Vagina (tissue), 2 donors: ENCODE measurements at regions not wholly inside any gene's neighbourhood (a gene's known extent, or its start where the extent isn't known, plus 50 kb on each side); places are given as distances from the start of the nearest gene placed in this dataset.

Experiments used
- DNase-seq, 2 donors: peaks; one replicate each; pipeline ENCODE4 v3.0.0-alpha.2; 2017; ENCODE audit errors: extremely low spot score in 2 of 2
- H3K27ac ChIP-seq: fragments of 200-600 bp; sonication (generic); one replicate; pipeline ENCODE4 v1.5.1; 2019
- H3K27me3 ChIP-seq: fragments of 200-600 bp; sonication (generic); one replicate; pipeline ENCODE4 v1.5.1; 2019
- H3K36me3 ChIP-seq, 2 donors: fragments of 200-600 bp; sonication (generic); one replicate each; pipeline ENCODE4 v1.5.1; 2017 to 2019
- H3K4me1 ChIP-seq: fragments of 200-600 bp; sonication (generic); one replicate; pipeline ENCODE4 v1.5.1; 2019
- H3K4me3 ChIP-seq, 2 donors: fragments of 200-600 bp; sonication (generic); 1 replicate in 1 of 2; 2 replicates in 1 of 2; pipeline ENCODE4 v1.5.1; 2016 to 2019
- H3K9me3 ChIP-seq: fragments of 200-600 bp; sonication (generic); one replicate; pipeline ENCODE4 v1.5.1; 2019
- POLR2A ChIP-seq, 2 donors: fragments of 450-650 bp; IDR thresholded peaks; one replicate each; pipeline ENCODE4 v1.6.1; 2017; ENCODE audit warnings: antibody characterized with exemption in 2 of 2, mild to moderate bottlenecking in 2 of 2, moderate library complexity in 2 of 2
- POLR2AphosphoS5 ChIP-seq, 2 donors: sonication (generic); formaldehyde crosslinking; IDR thresholded peaks; one replicate each; pipeline ENCODE4 v1.9.0; 2017; ENCODE audit warnings: antibody characterized with exemption in 2 of 2, mild to moderate bottlenecking in 2 of 2, low read depth in 1 of 2; ENCODE audit not compliant: insufficient read depth in 1 of 2
- intact Hi-C: fragments of 100-400 bp; cut with DNase I; formaldehyde crosslinking; loops from one replicate; pipeline ENCODE4 v1.15.1; 2023
- TF ChIP-seq, protein P1 (sequence below), 3 experiments: fragments of 450-650 bp in 2 of 3; fragments of 200-600 bp in 1 of 3; sonication (generic) in 1 of 3; IDR thresholded peaks; one replicate each; pipeline ENCODE4 v1.5.1; 2017 to 2019; ENCODE audit warnings: antibody characterized with exemption in 3 of 3, mild to moderate bottlenecking in 2 of 3, moderate library complexity in 2 of 3

DNA sequence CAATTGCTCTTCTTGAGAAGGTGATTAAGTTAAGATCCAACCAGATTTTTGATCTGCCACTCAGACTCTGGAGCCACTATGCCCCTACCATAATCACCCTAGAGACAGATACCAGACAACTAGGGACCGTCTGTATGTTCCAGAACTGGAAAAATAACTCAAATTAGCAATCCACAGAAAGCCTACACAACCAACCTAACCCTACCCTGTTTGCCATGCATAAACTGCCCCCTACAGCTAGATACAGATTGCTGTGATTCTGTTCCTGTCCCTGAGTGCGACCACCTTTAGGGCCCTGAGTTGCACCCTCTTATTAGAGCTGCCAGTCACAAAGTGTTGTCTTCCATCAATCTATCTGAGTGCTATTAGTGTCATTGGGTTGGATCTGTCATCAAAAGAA lies 929.8 kb upstream of the SLITRK1 start:
- Histone ChIP-seq H3K4me1 (no peaks in the 10 kb centered on the region), H3K9me3 (no peaks in the 10 kb centered on the region), H3K27ac (no peak overlapping the region), H3K4me3 (no peak overlapping the region), H3K36me3 (no peaks in the 10 kb centered on the region), H3K27me3 (no peaks in the 10 kb centered on the region)
- intact Hi-C loops: no loop called here
- no peak for DNase-seq
- TF ChIP-seq, protein P1, sequence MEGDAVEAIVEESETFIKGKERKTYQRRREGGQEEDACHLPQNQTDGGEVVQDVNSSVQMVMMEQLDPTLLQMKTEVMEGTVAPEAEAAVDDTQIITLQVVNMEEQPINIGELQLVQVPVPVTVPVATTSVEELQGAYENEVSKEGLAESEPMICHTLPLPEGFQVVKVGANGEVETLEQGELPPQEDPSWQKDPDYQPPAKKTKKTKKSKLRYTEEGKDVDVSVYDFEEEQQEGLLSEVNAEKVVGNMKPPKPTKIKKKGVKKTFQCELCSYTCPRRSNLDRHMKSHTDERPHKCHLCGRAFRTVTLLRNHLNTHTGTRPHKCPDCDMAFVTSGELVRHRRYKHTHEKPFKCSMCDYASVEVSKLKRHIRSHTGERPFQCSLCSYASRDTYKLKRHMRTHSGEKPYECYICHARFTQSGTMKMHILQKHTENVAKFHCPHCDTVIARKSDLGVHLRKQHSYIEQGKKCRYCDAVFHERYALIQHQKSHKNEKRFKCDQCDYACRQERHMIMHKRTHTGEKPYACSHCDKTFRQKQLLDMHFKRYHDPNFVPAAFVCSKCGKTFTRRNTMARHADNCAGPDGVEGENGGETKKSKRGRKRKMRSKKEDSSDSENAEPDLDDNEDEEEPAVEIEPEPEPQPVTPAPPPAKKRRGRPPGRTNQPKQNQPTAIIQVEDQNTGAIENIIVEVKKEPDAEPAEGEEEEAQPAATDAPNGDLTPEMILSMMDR (IDR thresholded peaks at IDR 0.05): no peak
- no peak for TF ChIP-seq POLR2A (IDR thresholded peaks at IDR 0.05)

- Histone ChIP-seq H3K9me3 (no peaks in the 10 kb centered on the region), H3K27ac (no peak overlapping the region), H3K36me3 (no peaks in the 10 kb centered on the region), H3K27me3 (no peaks in the 10 kb centered on the region), H3K4me1 (no peaks in the 10 kb centered on the region), H3K4me3 (no peak overlapping the region)
- intact Hi-C loops: no loop called here
- TF ChIP-seq POLR2AphosphoS5 (IDR thresholded peaks at IDR 0.05; ENCODE audit: insufficient read depth in 1 of 2, low read depth in 1 of 2) (no peak), POLR2A (IDR thresholded peaks at IDR 0.05) (no peak)
- TF ChIP-seq, protein P1 (IDR thresholded peaks at IDR 0.05): no peak
- DNase-seq: no peak
Measured at GRCh38 chr13:84810781-84811180, 928.5 kb upstream of the SLITRK1 start.

- Histone ChIP-seq H3K9me3 (no peaks in the 10 kb centered on the region), H3K4me3 (no peak overlapping the region), H3K27me3 (no peaks in the 10 kb centered on the region), H3K36me3 (no peaks in the 10 kb centered on the region), H3K27ac (no peak overlapping the region), H3K4me1 (no peaks in the 10 kb centered on the region)
- TF ChIP-seq POLR2A (IDR thresholded peaks at IDR 0.05): no peak
- TF ChIP-seq POLR2AphosphoS5 (IDR thresholded peaks at IDR 0.05; ENCODE audit: insufficient read depth in 1 of 2, low read depth in 1 of 2): no peak
- TF ChIP-seq, protein P1 (IDR thresholded peaks at IDR 0.05): no peak
- DNase-seq: no peak
- intact Hi-C loops: no loop called here
Measured at GRCh38 chr13:84802073-84802472, 919.8 kb upstream of the SLITRK1 start.

DNA sequence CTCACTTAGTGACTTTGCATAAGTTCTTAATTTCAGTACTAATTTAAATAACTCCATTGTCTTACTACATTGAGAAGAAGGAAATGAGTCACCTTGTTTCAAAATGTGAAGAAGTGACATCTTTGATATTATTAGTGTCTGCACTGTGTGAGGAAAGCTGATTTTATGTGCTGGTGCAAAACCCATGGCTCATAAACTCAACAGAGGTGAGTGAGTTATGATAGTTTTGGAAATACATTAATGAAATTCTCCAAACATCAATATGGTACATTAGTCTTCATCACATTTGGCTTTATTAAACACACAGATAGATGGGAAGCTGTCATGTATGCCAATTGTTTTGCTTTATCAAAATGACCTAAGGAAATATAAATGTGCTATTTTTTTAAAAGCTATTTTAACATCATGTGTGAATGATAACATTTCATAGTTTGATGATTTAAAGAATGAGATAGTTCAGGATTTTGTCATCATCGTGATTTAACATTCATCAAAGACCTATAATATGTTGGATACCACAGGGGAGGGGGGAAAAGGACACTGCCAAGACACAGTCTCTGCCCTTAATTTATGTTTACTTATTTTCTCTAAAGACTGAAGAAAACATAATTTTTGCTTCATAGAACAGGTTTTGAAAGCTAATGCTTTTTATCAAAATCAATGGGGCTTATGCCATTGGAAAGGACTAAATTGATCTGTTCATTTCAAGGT lies 902.3 kb upstream of the SLITRK1 start:
- Histone ChIP-seq H3K4me1 (no peaks in the 10 kb centered on the region), H3K4me3 (no peak overlapping the region), H3K27ac (no peak overlapping the region), H3K9me3 (no peaks in the 10 kb centered on the region), H3K27me3 (no peaks in the 10 kb centered on the region), H3K36me3 (no peaks in the 10 kb centered on the region)
- TF ChIP-seq, protein P1 (IDR thresholded peaks at IDR 0.05): no peak
- TF ChIP-seq POLR2A (IDR thresholded peaks at IDR 0.05): no peak
- no peak for TF ChIP-seq POLR2AphosphoS5 (IDR thresholded peaks at IDR 0.05; ENCODE audit: insufficient read depth in 1 of 2, low read depth in 1 of 2)
- intact Hi-C loops: no loop called here
- no peak for DNase-seq

GRCh38 chr13:84777316-84777715 lies 895.0 kb upstream of the SLITRK1 start:
- no peak overlapping the region for H3K27ac ChIP-seq
- intact Hi-C loops: no loop called here
- H3K4me1 ChIP-seq: no peaks in the 10 kb centered on the region
- TF ChIP-seq, protein P1 (IDR thresholded peaks at IDR 0.05): no peak
- TF ChIP-seq POLR2A (IDR thresholded peaks at IDR 0.05) (no peak), POLR2AphosphoS5 (IDR thresholded peaks at IDR 0.05; ENCODE audit: insufficient read depth in 1 of 2, low read depth in 1 of 2) (no peak)
- no peaks in the 10 kb centered on the region for H3K36me3 ChIP-seq
- DNase-seq: no peak
- no peaks in the 10 kb centered on the region for H3K27me3 ChIP-seq
- no peaks in the 10 kb centered on the region for H3K9me3 ChIP-seq
- no peak overlapping the region for H3K4me3 ChIP-seq
